ENCODE measurements at regions not wholly inside any gene's neighbourhood (a gene's known extent, or its start where the extent isn't known, plus 50 kb on each side); places are given as distances from the start of the nearest gene placed in this dataset.

- intact Hi-C loops (cut with DNase I; ENCODE audit: low total_unique reads): no loop called here
- H3K27ac ChIP-seq: no peak overlapping the region
- DNase-seq: no peak
- no peak overlapping the region for H3K4me3 ChIP-seq
- no peaks in the 10 kb centered on the region for H3K27me3 ChIP-seq
- H3K9me3 ChIP-seq: no peaks in the 10 kb centered on the region
- no peaks in the 10 kb centered on the region for H3K36me3 ChIP-seq
- TF ChIP-seq CTCF (IDR thresholded peaks at IDR 0.05) (no peak), POLR2A (IDR thresholded peaks at IDR 0.05) (no peak)
- H3K4me1 ChIP-seq: no peaks in the 10 kb centered on the region
Measured at GRCh38 chr4:133574248-133574647, 425.2 kb downstream of the PCDH10 start.

GRCh38 chr4:133565379-133565778, 416.3 kb downstream of the PCDH10 start:
- H3K9me3 ChIP-seq: no peaks in the 10 kb centered on the region
- TF ChIP-seq POLR2A (IDR thresholded peaks at IDR 0.05): no peak
- TF ChIP-seq CTCF (IDR thresholded peaks at IDR 0.05): no peak

GRCh38 chr4:133559987-133560386, 410.9 kb downstream of the PCDH10 start:
- no peaks in the 10 kb centered on the region for H3K36me3 ChIP-seq
- no peaks in the 10 kb centered on the region for H3K9me3 ChIP-seq
- no peaks in the 10 kb centered on the region for H3K4me1 ChIP-seq
- TF ChIP-seq POLR2A (IDR thresholded peaks at IDR 0.05) (no peak), CTCF (IDR thresholded peaks at IDR 0.05) (no peak)
- H3K4me3 ChIP-seq: no peak overlapping the region
- no peak for DNase-seq
- H3K27ac ChIP-seq: no peak overlapping the region
- intact Hi-C loops (cut with DNase I; ENCODE audit: low total_unique reads): no loop called here
- no peaks in the 10 kb centered on the region for H3K27me3 ChIP-seq

More at GRCh38 chr4:133565379-133565778, 416.3 kb downstream of the PCDH10 start:
- Histone ChIP-seq H3K4me1 (no peaks in the 10 kb centered on the region), H3K4me3 (no peak overlapping the region), H3K36me3 (no peaks in the 10 kb centered on the region), H3K27me3 (no peaks in the 10 kb centered on the region), H3K27ac (no peak overlapping the region)
- no peak for DNase-seq
- intact Hi-C loops (cut with DNase I; ENCODE audit: low total_unique reads): no loop called here

- Histone ChIP-seq H3K9me3 (no peaks in the 10 kb centered on the region), H3K4me3 (no peak overlapping the region), H3K4me1 (no peaks in the 10 kb centered on the region), H3K36me3 (no peaks in the 10 kb centered on the region), H3K27ac (no peak overlapping the region), H3K27me3 (no peaks in the 10 kb centered on the region)
- TF ChIP-seq POLR2A (IDR thresholded peaks at IDR 0.05): no peak
- no peak for TF ChIP-seq CTCF (IDR thresholded peaks at IDR 0.05)
- intact Hi-C loops (cut with DNase I; ENCODE audit: low total_unique reads): no loop called here
- DNase-seq: no peak
Measured at GRCh38 chr4:133555671-133556070, 406.6 kb downstream of the PCDH10 start.

- H3K36me3 ChIP-seq: no peaks in the 10 kb centered on the region
- no peak overlapping the region for H3K4me3 ChIP-seq
- H3K9me3 ChIP-seq: no peaks in the 10 kb centered on the region
- intact Hi-C loops (cut with DNase I; ENCODE audit: low total_unique reads): no loop called here
- no peak for TF ChIP-seq CTCF (IDR thresholded peaks at IDR 0.05)
- no peak for TF ChIP-seq POLR2A (IDR thresholded peaks at IDR 0.05)
- DNase-seq: no peak
- no peak overlapping the region for H3K27ac ChIP-seq
- no peaks in the 10 kb centered on the region for H3K4me1 ChIP-seq
- H3K27me3 ChIP-seq: no peaks in the 10 kb centered on the region
Measured at GRCh38 chr4:133550436-133550835, 401.3 kb downstream of the PCDH10 start.

Data from uterus (tissue), 3 donors.